ENCODE measurements at regions not wholly inside any gene's neighbourhood (a gene's known extent, or its start where the extent isn't known, plus 50 kb on each side); places are given as distances from the start of the nearest gene placed in this dataset.

- H3K27ac ChIP-seq (ENCODE audit: low read depth in 2 of 2, low read length in 1 of 2): no peak overlapping the region
- H3K27me3 ChIP-seq (ENCODE audit: control insufficient read depth in 1 of 2, insufficient read depth in 2 of 2, low read length in 2 of 2): no peaks in the 10 kb centered on the region
- no peaks in the 10 kb centered on the region for H3K4me1 ChIP-seq (ENCODE audit: control insufficient read depth in 2 of 2, insufficient read depth in 2 of 2, low read length in 1 of 2)
- WGBS, 2 donors: 51 to 54% methylated on average over 2 of the region's 2 CpGs
- no peak overlapping the region for H3K4me3 ChIP-seq (ENCODE audit: low read depth in 1 of 2, low read length in 2 of 2)
- no peaks in the 10 kb centered on the region for H3K9me3 ChIP-seq (ENCODE audit: control insufficient read depth in 2 of 2, insufficient read depth in 1 of 2, low read depth in 1 of 2, low read length in 1 of 2)
- no peaks in the 10 kb centered on the region for H3K36me3 ChIP-seq (ENCODE audit: control insufficient read depth in 2 of 2, insufficient read depth in 2 of 2, low read length in 1 of 2)
Observed at GRCh38 chr4:58111818-58112217, 1001.6 kb upstream of the IGFBP7 start.

GRCh38 chr4:58093352-58093751 is 983.2 kb upstream of the IGFBP7 start:
- Histone ChIP-seq H3K9me3 (ENCODE audit: control insufficient read depth in 2 of 2, insufficient read depth in 1 of 2, low read depth in 1 of 2, low read length in 1 of 2) (no peaks in the 10 kb centered on the region), H3K4me3 (ENCODE audit: low read depth in 1 of 2, low read length in 2 of 2) (no peak overlapping the region), H3K4me1 (ENCODE audit: control insufficient read depth in 2 of 2, insufficient read depth in 2 of 2, low read length in 1 of 2) (no peaks in the 10 kb centered on the region), H3K36me3 (ENCODE audit: control insufficient read depth in 2 of 2, insufficient read depth in 2 of 2, low read length in 1 of 2) (no peaks in the 10 kb centered on the region), H3K27me3 (ENCODE audit: control insufficient read depth in 1 of 2, insufficient read depth in 2 of 2, low read length in 2 of 2) (no peaks in the 10 kb centered on the region), H3K27ac (ENCODE audit: low read depth in 2 of 2, low read length in 1 of 2) (no peak overlapping the region)
- WGBS, 2 donors: 92% methylated on average over 4 of the region's 4 CpGs

- H3K4me3 ChIP-seq (ENCODE audit: low read depth in 1 of 2, low read length in 2 of 2): no peak overlapping the region
- H3K4me1 ChIP-seq (ENCODE audit: control insufficient read depth in 2 of 2, insufficient read depth in 2 of 2, low read length in 1 of 2): no peaks in the 10 kb centered on the region
- H3K27ac ChIP-seq (ENCODE audit: low read depth in 2 of 2, low read length in 1 of 2): no peak overlapping the region
- no peaks in the 10 kb centered on the region for H3K36me3 ChIP-seq (ENCODE audit: control insufficient read depth in 2 of 2, insufficient read depth in 2 of 2, low read length in 1 of 2)
- H3K27me3 ChIP-seq (ENCODE audit: control insufficient read depth in 1 of 2, insufficient read depth in 2 of 2, low read length in 2 of 2): no peaks in the 10 kb centered on the region
- H3K9me3 ChIP-seq (ENCODE audit: control insufficient read depth in 2 of 2, insufficient read depth in 1 of 2, low read depth in 1 of 2, low read length in 1 of 2): no peaks in the 10 kb centered on the region
Observed at GRCh38 chr4:58090539-58090938, 980.4 kb upstream of the IGFBP7 start.

- H3K36me3 ChIP-seq (ENCODE audit: control insufficient read depth in 2 of 2, insufficient read depth in 2 of 2, low read length in 1 of 2): no peaks in the 10 kb centered on the region
- H3K4me3 ChIP-seq (ENCODE audit: low read depth in 1 of 2, low read length in 2 of 2): no peak overlapping the region
- H3K4me1 ChIP-seq (ENCODE audit: control insufficient read depth in 2 of 2, insufficient read depth in 2 of 2, low read length in 1 of 2): no peaks in the 10 kb centered on the region
- no peak overlapping the region for H3K27ac ChIP-seq (ENCODE audit: low read depth in 2 of 2, low read length in 1 of 2)
- no peaks in the 10 kb centered on the region for H3K27me3 ChIP-seq (ENCODE audit: control insufficient read depth in 1 of 2, insufficient read depth in 2 of 2, low read length in 2 of 2)
- no peaks in the 10 kb centered on the region for H3K9me3 ChIP-seq (ENCODE audit: control insufficient read depth in 2 of 2, insufficient read depth in 1 of 2, low read depth in 1 of 2, low read length in 1 of 2)
Observed at GRCh38 chr4:58081356-58081755, 971.2 kb upstream of the IGFBP7 start.

- Histone ChIP-seq H3K4me3 (ENCODE audit: low read depth in 1 of 2, low read length in 2 of 2) (no peak overlapping the region), H3K4me1 (ENCODE audit: control insufficient read depth in 2 of 2, insufficient read depth in 2 of 2, low read length in 1 of 2) (no peaks in the 10 kb centered on the region), H3K9me3 (ENCODE audit: control insufficient read depth in 2 of 2, insufficient read depth in 1 of 2, low read depth in 1 of 2, low read length in 1 of 2) (no peaks in the 10 kb centered on the region), H3K27me3 (ENCODE audit: control insufficient read depth in 1 of 2, insufficient read depth in 2 of 2, low read length in 2 of 2) (no peaks in the 10 kb centered on the region), H3K27ac (ENCODE audit: low read depth in 2 of 2, low read length in 1 of 2) (no peak overlapping the region), H3K36me3 (ENCODE audit: control insufficient read depth in 2 of 2, insufficient read depth in 2 of 2, low read length in 1 of 2) (no peaks in the 10 kb centered on the region)
Observed at GRCh38 chr4:58075724-58076123, 965.5 kb upstream of the IGFBP7 start.

GRCh38 chr4:58074382-58074781 is 964.2 kb upstream of the IGFBP7 start:
- H3K9me3 ChIP-seq (ENCODE audit: control insufficient read depth in 2 of 2, insufficient read depth in 1 of 2, low read depth in 1 of 2, low read length in 1 of 2): no peaks in the 10 kb centered on the region
- no peak overlapping the region for H3K27ac ChIP-seq (ENCODE audit: low read depth in 2 of 2, low read length in 1 of 2)
- WGBS, 2 donors: 91 to 92% methylated on average over 1 of the region's 1 CpG
- no peaks in the 10 kb centered on the region for H3K4me1 ChIP-seq (ENCODE audit: control insufficient read depth in 2 of 2, insufficient read depth in 2 of 2, low read length in 1 of 2)
- no peaks in the 10 kb centered on the region for H3K36me3 ChIP-seq (ENCODE audit: control insufficient read depth in 2 of 2, insufficient read depth in 2 of 2, low read length in 1 of 2)
- H3K4me3 ChIP-seq (ENCODE audit: low read depth in 1 of 2, low read length in 2 of 2): no peak overlapping the region
- no peaks in the 10 kb centered on the region for H3K27me3 ChIP-seq (ENCODE audit: control insufficient read depth in 1 of 2, insufficient read depth in 2 of 2, low read length in 2 of 2)

- H3K4me1 ChIP-seq (ENCODE audit: control insufficient read depth in 2 of 2, insufficient read depth in 2 of 2, low read length in 1 of 2): no peaks in the 10 kb centered on the region
- no peaks in the 10 kb centered on the region for H3K9me3 ChIP-seq (ENCODE audit: control insufficient read depth in 2 of 2, insufficient read depth in 1 of 2, low read depth in 1 of 2, low read length in 1 of 2)
- no peaks in the 10 kb centered on the region for H3K27me3 ChIP-seq (ENCODE audit: control insufficient read depth in 1 of 2, insufficient read depth in 2 of 2, low read length in 2 of 2)
- no peak overlapping the region for H3K27ac ChIP-seq (ENCODE audit: low read depth in 2 of 2, low read length in 1 of 2)
- no peaks in the 10 kb centered on the region for H3K36me3 ChIP-seq (ENCODE audit: control insufficient read depth in 2 of 2, insufficient read depth in 2 of 2, low read length in 1 of 2)
- H3K4me3 ChIP-seq (ENCODE audit: low read depth in 1 of 2, low read length in 2 of 2): no peak overlapping the region
Observed at GRCh38 chr4:58070726-58071125, 960.5 kb upstream of the IGFBP7 start.

GRCh38 chr4:58064653-58065052 is 954.5 kb upstream of the IGFBP7 start:
- Histone ChIP-seq H3K4me1 (ENCODE audit: control insufficient read depth in 2 of 2, insufficient read depth in 2 of 2, low read length in 1 of 2) (no peaks in the 10 kb centered on the region), H3K27me3 (ENCODE audit: control insufficient read depth in 1 of 2, insufficient read depth in 2 of 2, low read length in 2 of 2) (no peaks in the 10 kb centered on the region), H3K9me3 (ENCODE audit: control insufficient read depth in 2 of 2, insufficient read depth in 1 of 2, low read depth in 1 of 2, low read length in 1 of 2) (no peaks in the 10 kb centered on the region), H3K4me3 (ENCODE audit: low read depth in 1 of 2, low read length in 2 of 2) (no peak overlapping the region), H3K27ac (ENCODE audit: low read depth in 2 of 2, low read length in 1 of 2) (no peak overlapping the region), H3K36me3 (ENCODE audit: control insufficient read depth in 2 of 2, insufficient read depth in 2 of 2, low read length in 1 of 2) (no peaks in the 10 kb centered on the region)
- 81% methylated on average over 3 of the region's 3 CpGs for WGBS, 2 donors

GRCh38 chr4:58063404-58064160 is 953.4 kb upstream of the IGFBP7 start:
- no peaks in the 10 kb centered on the region for H3K36me3 ChIP-seq (ENCODE audit: control insufficient read depth in 2 of 2, insufficient read depth in 2 of 2, low read length in 1 of 2)
- WGBS, 2 donors: 80 to 89% methylated on average over 6 of the region's 6 CpGs

GRCh38 chr4:58061967-58062366 is 951.8 kb upstream of the IGFBP7 start:
- Histone ChIP-seq H3K4me3 (ENCODE audit: low read depth in 1 of 2, low read length in 2 of 2) (no peak overlapping the region), H3K4me1 (ENCODE audit: control insufficient read depth in 2 of 2, insufficient read depth in 2 of 2, low read length in 1 of 2) (no peaks in the 10 kb centered on the region), H3K9me3 (ENCODE audit: control insufficient read depth in 2 of 2, insufficient read depth in 1 of 2, low read depth in 1 of 2, low read length in 1 of 2) (no peaks in the 10 kb centered on the region), H3K27ac (ENCODE audit: low read depth in 2 of 2, low read length in 1 of 2) (no peak overlapping the region), H3K36me3 (ENCODE audit: control insufficient read depth in 2 of 2, insufficient read depth in 2 of 2, low read length in 1 of 2) (no peaks in the 10 kb centered on the region), H3K27me3 (ENCODE audit: control insufficient read depth in 1 of 2, insufficient read depth in 2 of 2, low read length in 2 of 2) (no peaks in the 10 kb centered on the region)

More at GRCh38 chr4:58063404-58064160, 953.4 kb upstream of the IGFBP7 start:
- Histone ChIP-seq H3K9me3 (ENCODE audit: control insufficient read depth in 2 of 2, insufficient read depth in 1 of 2, low read depth in 1 of 2, low read length in 1 of 2) (no peaks in the 10 kb centered on the region), H3K27ac (ENCODE audit: low read depth in 2 of 2, low read length in 1 of 2) (no peak overlapping the region), H3K27me3 (ENCODE audit: control insufficient read depth in 1 of 2, insufficient read depth in 2 of 2, low read length in 2 of 2) (no peaks in the 10 kb centered on the region), H3K4me3 (ENCODE audit: low read depth in 1 of 2, low read length in 2 of 2) (no peak overlapping the region), H3K4me1 (ENCODE audit: control insufficient read depth in 2 of 2, insufficient read depth in 2 of 2, low read length in 1 of 2) (no peaks in the 10 kb centered on the region)

Measured in esophagus (tissue), 2 donors.